H1 (cell line): ENCODE measurements at regions not wholly inside any gene's neighbourhood (a gene's known extent, or its start where the extent isn't known, plus 50 kb on each side); places are given as distances from the start of the nearest gene placed in this dataset.

Experiments used
- CTCF ChIA-PET: fragments of 300-600 bp; sonication (Branson Sonifier 250); formaldehyde crosslinking; loops from one replicate; lab custom pipeline; 2021; ENCODE audit not compliant: partially characterized antibody; lab: Charles Lee
- POLR2A ChIA-PET: fragments of 300-600 bp; sonication (Branson Sonifier 250); formaldehyde crosslinking; loops from one replicate; lab custom pipeline; 2021; ENCODE audit warnings: inconsistent platforms; ENCODE audit not compliant: partially characterized antibody; lab: Charles Lee
- DNase-seq, 2 experiments: peaks; one replicate each; pipeline versions ENCODE4 v3.0.0 to v3.0.0-alpha.2; 2010 to 2022; ENCODE audit warnings: low spot score in 2 of 2, low read depth in 1 of 2, mixed read lengths in 1 of 2
- FAIRE-seq: peaks from 2 replicates; lab custom pipeline; 2011; peaks lifted over from hg19 to GRCh38; lab: Jason Lieb, UNC
- H2AFZ ChIP-seq: 2 replicates; pipeline ENCODE4 v1.8.1; 2012; ENCODE audit warnings: low read length, inconsistent platforms
- H2AK5ac ChIP-seq: 2 replicates; pipeline ENCODE4 v1.6.1; 2013; ENCODE audit warnings: low read depth, low read length
- H2BK120ac ChIP-seq: replicated peaks from 2 replicates; pipeline ENCODE3; 2013; ENCODE audit warnings: low read depth, low read length, inconsistent platforms
- H2BK12ac ChIP-seq: 2 replicates; pipeline ENCODE4 v1.6.1; 2013; ENCODE audit warnings: low read depth, low read length
- H2BK15ac ChIP-seq: 2 replicates; pipeline ENCODE4 v1.6.1; 2013; ENCODE audit warnings: low read length
- H2BK20ac ChIP-seq: 2 replicates; pipeline ENCODE4 v1.6.1; 2013; ENCODE audit warnings: low read length
- H2BK5ac ChIP-seq: 2 replicates; pipeline ENCODE4 v1.6.1; 2013; ENCODE audit warnings: low read depth, low read length
- H3K14ac ChIP-seq: 2 replicates; pipeline ENCODE4 v1.6.1; 2013; ENCODE audit warnings: inconsistent platforms; ENCODE audit not compliant: insufficient read length
- H3K18ac ChIP-seq: 2 replicates; pipeline ENCODE4 v1.6.1; 2013; ENCODE audit warnings: low read length; ENCODE audit errors: extremely low read depth
- H3K23ac ChIP-seq: 2 replicates; pipeline ENCODE4 v1.6.1; 2013; ENCODE audit warnings: inconsistent platforms; ENCODE audit not compliant: insufficient read length
- H3K23me2 ChIP-seq: 2 replicates; pipeline ENCODE4 v1.6.1; 2013; ENCODE audit warnings: low read depth, low read length
- H3K27ac ChIP-seq: 2 replicates; pipeline ENCODE4 v1.6.1; 2011; ENCODE audit warnings: low read depth, low read length, inconsistent platforms
- H3K27me3 ChIP-seq, 4 experiments: replicated peaks in 1 of 4; 1 replicate in 1 of 4; 2 replicates in 3 of 4; pipeline versions ENCODE4 v1.6.1 to v1.8.1; 2011 to 2013; ENCODE audit warnings: low read length in 3 of 4, mild to moderate bottlenecking in 3 of 4, inconsistent platforms in 2 of 4, mixed read lengths in 2 of 4, moderate library complexity in 1 of 4; ENCODE audit not compliant: control insufficient read depth in 3 of 4, insufficient read depth in 3 of 4; ENCODE audit errors: extremely low read depth in 1 of 4
- H3K36me3 ChIP-seq, 4 experiments: 2 replicates each; pipeline versions ENCODE4 v1.6.1 to v1.8.1; 2011 to 2013; ENCODE audit warnings: mild to moderate bottlenecking in 4 of 4, low read length in 3 of 4, moderate library complexity in 2 of 4, control low read depth in 1 of 4, inconsistent platforms in 1 of 4; ENCODE audit not compliant: insufficient read depth in 4 of 4, control insufficient read depth in 2 of 4
- H3K4ac ChIP-seq: replicated peaks from 2 replicates; pipeline ENCODE3; 2013; ENCODE audit warnings: low read length, low read depth, mixed read lengths, inconsistent platforms; ENCODE audit not compliant: insufficient read length
- H3K4me1 ChIP-seq, 4 experiments: replicated peaks in 1 of 4; 1 replicate in 1 of 4; 2 replicates in 3 of 4; pipeline versions ENCODE4 v1.6.1 to v1.8.1; 2011 to 2013; ENCODE audit warnings: low read length in 3 of 4, inconsistent platforms in 2 of 4, mixed read lengths in 1 of 4; ENCODE audit not compliant: insufficient read depth in 4 of 4, control insufficient read depth in 3 of 4
- H3K4me2 ChIP-seq, 2 experiments: 2 replicates each; pipeline versions ENCODE4 v1.6.1 to v1.8.1; 2011 to 2013; ENCODE audit warnings: low read depth in 2 of 2, low read length in 2 of 2, control low read depth in 1 of 2, inconsistent platforms in 1 of 2, mild to moderate bottlenecking in 1 of 2; ENCODE audit not compliant: insufficient read depth in 1 of 2
- H3K4me3 ChIP-seq, 4 experiments: fragments of 200-600, 300-600 bp in 1 of 4; sonication (generic), shearing (Covaris generic), sonication (Bioruptor Twin) in 1 of 4; 2 replicates each; pipeline versions ENCODE4 v1.5.1 to v1.8.1; 2011 to 2016; ENCODE audit warnings: low read length in 4 of 4, low read depth in 3 of 4, control low read depth in 2 of 4, inconsistent platforms in 2 of 4, mild to moderate bottlenecking in 2 of 4, mixed read lengths in 1 of 4, moderate library complexity in 1 of 4; ENCODE audit not compliant: insufficient read depth in 2 of 4; ENCODE audit errors: extremely low read depth in 1 of 4
- H3K56ac ChIP-seq: replicated peaks from 2 replicates; pipeline ENCODE3; 2013; ENCODE audit warnings: low read depth, mild to moderate bottlenecking, mixed read lengths, low read length, inconsistent platforms; ENCODE audit not compliant: insufficient read length
- H3K79me1 ChIP-seq: 2 replicates; pipeline ENCODE4 v1.6.1; 2013; ENCODE audit warnings: low read depth, low read length, control low read depth
- H3K79me2 ChIP-seq, 2 experiments: 2 replicates each; pipeline versions ENCODE4 v1.6.1 to v1.8.1; 2012 to 2013; ENCODE audit warnings: low read length in 2 of 2, mild to moderate bottlenecking in 2 of 2, inconsistent platforms in 1 of 2; ENCODE audit not compliant: insufficient read depth in 2 of 2, control insufficient read depth in 1 of 2
- H3K9ac ChIP-seq, 4 experiments: replicated peaks in 1 of 4; 1 replicate in 1 of 4; 2 replicates in 3 of 4; pipeline versions ENCODE4 v1.6.1 to v1.8.1; 2011 to 2013; ENCODE audit warnings: low read depth in 3 of 4, low read length in 3 of 4, control low read depth in 2 of 4, mild to moderate bottlenecking in 2 of 4, moderate library complexity in 2 of 4, inconsistent platforms in 1 of 4; ENCODE audit errors: extremely low read depth in 1 of 4
- H3K9me3 ChIP-seq, 2 experiments: 2 replicates each; pipeline versions ENCODE4 v1.6.1 to v1.8.1; 2012 to 2013; ENCODE audit warnings: mild to moderate bottlenecking in 2 of 2, moderate library complexity in 2 of 2, control low read depth in 1 of 2, inconsistent platforms in 1 of 2, low read depth in 1 of 2, low read length in 1 of 2, mixed read lengths in 1 of 2; ENCODE audit not compliant: insufficient read depth in 2 of 2
- H4K20me1 ChIP-seq, 2 experiments: replicated peaks in 1 of 2; 2 replicates each; pipeline versions ENCODE3 to v1.8.1; 2011 to 2013; ENCODE audit warnings: inconsistent platforms in 2 of 2, low read length in 2 of 2, mild to moderate bottlenecking in 1 of 2; ENCODE audit not compliant: insufficient read depth in 2 of 2, control insufficient read depth in 1 of 2
- H4K5ac ChIP-seq: 2 replicates; pipeline ENCODE4 v1.6.1; 2013; ENCODE audit warnings: low read length, low read depth, mixed read lengths, inconsistent platforms; ENCODE audit not compliant: insufficient read length
- H4K8ac ChIP-seq: 2 replicates; pipeline ENCODE4 v1.8.0; 2013; ENCODE audit warnings: mild to moderate bottlenecking, moderate library complexity, low read length, inconsistent platforms; ENCODE audit not compliant: insufficient read depth; ENCODE audit errors: extremely low read depth
- H4K91ac ChIP-seq: replicated peaks from 2 replicates; pipeline ENCODE3; 2013; ENCODE audit warnings: low read length, mixed read lengths, inconsistent platforms; ENCODE audit not compliant: insufficient read length
- BRCA1 ChIP-seq: IDR thresholded peaks from 2 replicates; pipeline ENCODE4 v1.6.1; 2012; ENCODE audit warnings: low read depth, low read length, improper control_type of control experiment
- CTCF ChIP-seq, 3 experiments: IDR thresholded peaks; 1 replicate in 2 of 3; 2 replicates in 1 of 3; pipeline versions ENCODE4 v1.5.1 to v1.6.1; 2011; ENCODE audit warnings: low read length in 3 of 3, mild to moderate bottlenecking in 3 of 3, inconsistent platforms in 2 of 3, low read depth in 1 of 3, moderate library complexity in 1 of 3; ENCODE audit not compliant: insufficient read depth in 1 of 3; ENCODE audit errors: control extremely low read depth in 1 of 3
- EGR1 ChIP-seq: IDR thresholded peaks from 2 replicates; pipeline ENCODE4 v1.6.1; 2011; ENCODE audit warnings: low read depth, low read length, borderline replicate concordance
- HDAC6 ChIP-seq: IDR thresholded peaks from one replicate; pipeline ENCODE4 v1.7.1; 2012; ENCODE audit warnings: low read depth, mild to moderate bottlenecking, inconsistent platforms, low read length, moderate library complexity
- MAFK ChIP-seq: IDR thresholded peaks from 2 replicates; pipeline ENCODE4 v1.6.1; 2012; ENCODE audit warnings: low read depth, mild to moderate bottlenecking, improper control_type of control experiment, low read length
- NRF1 ChIP-seq: IDR thresholded peaks from 2 replicates; pipeline ENCODE4 v1.6.1; 2011; ENCODE audit warnings: mild to moderate bottlenecking, low read depth, low read length, improper control_type of control experiment
- SP4 ChIP-seq: IDR thresholded peaks from 2 replicates; pipeline ENCODE4 v1.6.1; 2012; ENCODE audit warnings: low read length, inconsistent platforms
- TAF1 ChIP-seq: IDR thresholded peaks from 2 replicates; pipeline ENCODE4 v1.6.1; 2011; ENCODE audit warnings: mild to moderate bottlenecking, low read depth, low read length
- ZNF274 ChIP-seq: IDR thresholded peaks from 2 replicates; pipeline ENCODE4 v1.7.0; 2012; ENCODE audit warnings: low read length, borderline replicate concordance; ENCODE audit errors: extremely low read depth
- WGBS, 2 experiments: shearing (Covaris generic) in 1 of 2; methylation state at CpG; one replicate each; pipeline versions ENCODE4 v1.1.6 to v1.1.7; 2013 to 2015; ENCODE audit warnings: low lambda C conversion rate in 2 of 2, mixed read lengths in 2 of 2, inconsistent platforms in 1 of 2, low coverage in 1 of 2, missing lambda C conversion rate in 1 of 2; ENCODE audit not compliant: insufficient replicate concordance in 2 of 2, insufficient coverage in 1 of 2, insufficient read length in 1 of 2; ENCODE audit errors: extremely low coverage in 1 of 2, missing lambda C conversion rate in 1 of 2; 5-methylcytosine and 5-hydroxymethylcytosine counted together
- TF ChIP-seq, protein P1 (sequence below): IDR thresholded peaks from 2 replicates; pipeline ENCODE4 v1.6.1; 2012; ENCODE audit warnings: low read length, inconsistent platforms

DNA sequence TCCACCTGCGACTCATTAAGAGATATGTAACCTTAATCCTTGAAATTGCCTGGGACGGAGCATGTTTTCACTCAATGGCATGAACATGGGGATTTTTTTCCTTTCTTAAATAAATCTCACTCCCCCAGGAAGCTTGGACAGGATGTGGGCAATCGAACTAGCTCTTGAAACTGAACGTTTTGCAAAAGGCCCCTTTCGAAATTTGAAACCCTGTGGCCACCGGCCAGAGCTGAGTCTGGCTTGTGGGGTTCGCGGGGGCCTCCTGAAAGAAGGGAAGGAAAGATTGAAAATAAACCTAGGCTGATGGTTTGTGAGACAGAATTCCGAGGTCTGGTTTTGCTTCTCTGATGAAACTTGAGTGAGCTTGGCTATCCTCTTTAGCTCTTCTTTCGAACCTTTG lies 101.4 kb upstream of the RTL1 start:
- WGBS, 2 experiments: 92% methylated on average over 10 of the region's 10 CpGs; no CpG with 5 or more reads in 1 of the 2 experiments
- Histone ChIP-seq H2BK20ac (no peak overlapping the region), H3K4ac (no peak overlapping the region), H2BK120ac (no peak overlapping the region), H2AFZ (0 out of 2 replicates have a peak overlapping the region, but pooled peaks have one; percentile 35), H3K23ac (no peak overlapping the region), H2AK5ac (no peak overlapping the region), H3K79me2 (no peaks in the 10 kb centered on the region), H3K27me3 (no peaks in the 10 kb centered on the region), H3K9me3 (no peaks in the 10 kb centered on the region), H4K91ac (no peak overlapping the region), H4K20me1 (no peaks in the 10 kb centered on the region), H4K5ac (no peak overlapping the region), H3K27ac (no peak overlapping the region), H3K14ac (no peak overlapping the region), H3K23me2 (no peaks in the 10 kb centered on the region), H4K8ac (no peak overlapping the region; the same call in 1 of the 2 replicates), H3K56ac (no peak overlapping the region), H3K4me2 (no peak overlapping the region), H2BK12ac (no peak overlapping the region), H3K18ac (no peak overlapping the region), H3K36me3 (no peaks in the 10 kb centered on the region), H3K79me1 (no peaks in the 10 kb centered on the region), H3K4me3 (no peak overlapping the region), H2BK15ac (no peak overlapping the region), H3K4me1 (no peaks in the 10 kb centered on the region), H3K9ac (no peak overlapping the region), H2BK5ac (no peak overlapping the region)
- CTCF ChIA-PET: interaction anchor here (0.6 to 0.8 kb wide), 2 partner anchors 105 to 729 kb away, joined by 3 read pairs; no protein-coding TSS in a partner anchor
- DNase-seq (peak in 1 of 2 experiments; percentile 10), FAIRE-seq (no peak)
- POLR2A ChIA-PET: no interaction called here
- TF ChIP-seq EGR1: no peak
- TF ChIP-seq SP4: no peak
- no peak for TF ChIP-seq NRF1
- TF ChIP-seq HDAC6: no peak
- TF ChIP-seq ZNF274: no peak
- TF ChIP-seq TAF1: no peak
- TF ChIP-seq BRCA1: no peak
- no peak for TF ChIP-seq MAFK
- TF ChIP-seq CTCF (IDR thresholded peaks at IDR 0.05; ENCODE audit: control extremely low read depth in 1 of 3, insufficient read depth in 1 of 3, low read depth in 1 of 3, low read length in 3 of 3): no peak
- TF ChIP-seq, protein P1, sequence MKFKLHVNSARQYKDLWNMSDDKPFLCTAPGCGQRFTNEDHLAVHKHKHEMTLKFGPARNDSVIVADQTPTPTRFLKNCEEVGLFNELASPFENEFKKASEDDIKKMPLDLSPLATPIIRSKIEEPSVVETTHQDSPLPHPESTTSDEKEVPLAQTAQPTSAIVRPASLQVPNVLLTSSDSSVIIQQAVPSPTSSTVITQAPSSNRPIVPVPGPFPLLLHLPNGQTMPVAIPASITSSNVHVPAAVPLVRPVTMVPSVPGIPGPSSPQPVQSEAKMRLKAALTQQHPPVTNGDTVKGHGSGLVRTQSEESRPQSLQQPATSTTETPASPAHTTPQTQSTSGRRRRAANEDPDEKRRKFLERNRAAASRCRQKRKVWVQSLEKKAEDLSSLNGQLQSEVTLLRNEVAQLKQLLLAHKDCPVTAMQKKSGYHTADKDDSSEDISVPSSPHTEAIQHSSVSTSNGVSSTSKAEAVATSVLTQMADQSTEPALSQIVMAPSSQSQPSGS: no peak
